GM19438 (cell line): ENCODE measurements at regions not wholly inside any gene's neighbourhood (a gene's known extent, or its start where the extent isn't known, plus 50 kb on each side); places are given as distances from the start of the nearest gene placed in this dataset.
"Not testable (repeated sequence)": the region's sequence is repeated elsewhere in the genome, so short reads cannot be mapped to it uniquely, and the experiment has no call there.

Source experiments
- ATAC-seq: cut with Tn5 transposase; IDR thresholded peaks from one replicate; pipeline ENCODE4 v1.9.1; 2021; ENCODE audit warnings: low read depth; ENCODE audit not compliant: unreplicated experiment

GRCh38 chr6:3919849-3920248, 70.7 kb downstream of the FAM50B start:
- ATAC-seq = no peak

- no peak for ATAC-seq
Measured at GRCh38 chr6:3920321-3920720, 71.1 kb downstream of the FAM50B start.

- no peak for ATAC-seq
Measured at GRCh38 chr6:3921663-3922062, 72.5 kb downstream of the FAM50B start.

- not testable (repeated sequence) for ATAC-seq
Measured at GRCh38 chr6:3922619-3923018, 73.4 kb downstream of the FAM50B start.

- ATAC-seq = not testable (repeated sequence)
Measured at GRCh38 chr6:3925223-3926149, 76.3 kb downstream of the FAM50B start.

GRCh38 chr6:3926150-3926482, 76.9 kb downstream of the FAM50B start:
- no peak for ATAC-seq

- ATAC-seq = no peak
Measured at GRCh38 chr6:3928111-3928510, 78.9 kb downstream of the FAM50B start.

GRCh38 chr6:3929281-3929798, 80.2 kb downstream of the FAM50B start:
- ATAC-seq = no peak

GRCh38 chr6:3937438-3937837, 88.3 kb downstream of the FAM50B start:
- no peak for ATAC-seq

GRCh38 chr6:3938715-3939367, 89.7 kb downstream of the FAM50B start:
- ATAC-seq = no peak

- no peak for ATAC-seq
Measured at GRCh38 chr6:3939368-3939958, 90.3 kb downstream of the FAM50B start.

GRCh38 chr6:3939964-3940363, 90.8 kb downstream of the FAM50B start:
- ATAC-seq = no peak

GRCh38 chr6:3940703-3941102, 91.5 kb downstream of the FAM50B start:
- ATAC-seq = no peak

- no peak for ATAC-seq
Measured at GRCh38 chr6:3943331-3943765, 94.2 kb downstream of the FAM50B start.

GRCh38 chr6:3944246-3944645, 95.1 kb downstream of the FAM50B start:
- ATAC-seq = no peak

- ATAC-seq = no peak
Measured at GRCh38 chr6:3946778-3947177, 97.6 kb downstream of the FAM50B start.

- no peak for ATAC-seq
Measured at GRCh38 chr6:3948866-3949265, 99.7 kb downstream of the FAM50B start.

- no peak for ATAC-seq
Measured at GRCh38 chr6:3949521-3949920, 100.3 kb downstream of the FAM50B start.

- ATAC-seq = no peak
Measured at GRCh38 chr6:3956054-3956453, 106.9 kb downstream of the FAM50B start.

- no peak for ATAC-seq
Measured at GRCh38 chr6:3957321-3957720, 108.1 kb downstream of the FAM50B start.

- ATAC-seq = no peak
Measured at GRCh38 chr6:3958255-3958654, 109.1 kb downstream of the FAM50B start.
